GM10248 (cell line): ENCODE measurements at regions not wholly inside any gene's neighbourhood (a gene's known extent, or its start where the extent isn't known, plus 50 kb on each side); places are given as distances from the start of the nearest gene placed in this dataset.

Experiments used
- CTCF ChIA-PET: fragments of 300-600 bp; sonication (Branson Sonifier 250); formaldehyde crosslinking; extraction: SDS; loops from one replicate; lab custom pipeline; 2021; ENCODE audit warnings: antibody characterized with exemption; lab: Yijun Ruan, JAX
- POLR2A ChIA-PET: fragments of 350-650 bp; sonication (Branson Sonifier 250); formaldehyde crosslinking; extraction: SDS; loops from one replicate; lab custom pipeline; 2020; ENCODE audit warnings: antibody characterized with exemption; lab: Yijun Ruan, JAX
- DNase-seq: peaks from one replicate; pipeline ENCODE4 v3.0.0; 2012; ENCODE audit errors: extremely low spot score
- CTCF ChIP-seq: IDR thresholded peaks from 2 replicates; pipeline ENCODE4 v1.5.1; 2012; ENCODE audit warnings: mild to moderate bottlenecking, low read depth; ENCODE audit errors: extremely low read depth, missing control alignments, control extremely low read depth

- ChIA-PET POLR2A (no interaction called here), CTCF (interaction anchor here (1.3 to 2.5 kb wide), 2 partner anchors 10 to 12 kb away, joined by 3 to 9 read pairs; no protein-coding TSS in a partner anchor)
- no peak for TF ChIP-seq CTCF
- DNase-seq: no peak
Observed at GRCh38 chr21:15531986-15532385, 197.8 kb upstream of the USP25 start.

- POLR2A ChIA-PET: no interaction called here
- TF ChIP-seq CTCF: no peak
- CTCF ChIA-PET: interaction anchor here (1.1 to 2.5 kb wide), 5 partner anchors 8 to 19 kb away, joined by 3 to 9 read pairs (median 4); no protein-coding TSS in a partner anchor
- no peak for DNase-seq
Observed at GRCh38 chr21:15533618-15534017, 196.2 kb upstream of the USP25 start.

- DNase-seq: no peak
- TF ChIP-seq CTCF: no peak
- ChIA-PET POLR2A (interaction anchor here (0.6 kb wide), 1 partner anchor 730 kb away, joined by 6 read pairs; no protein-coding TSS in a partner anchor), CTCF (interaction anchor here (1.3 to 2.3 kb wide), 2 partner anchors 13 to 18 kb away, joined by 4 to 7 read pairs; no protein-coding TSS in a partner anchor)
Observed at GRCh38 chr21:15534450-15534886, 195.3 kb upstream of the USP25 start.

GRCh38 chr21:15539376-15539775 is 190.4 kb upstream of the USP25 start:
- no peak for TF ChIP-seq CTCF
- CTCF ChIA-PET: no interaction called here
- POLR2A ChIA-PET: no interaction called here
- DNase-seq: no peak

GRCh38 chr21:15543473-15543872 is 186.3 kb upstream of the USP25 start:
- ChIA-PET CTCF (interaction anchor here (1.0 to 3.1 kb wide), 3 partner anchors 10 to 23 kb away, joined by 3 to 15 read pairs (median 3); no protein-coding TSS in a partner anchor), POLR2A (no interaction called here)
- DNase-seq: no peak
- TF ChIP-seq CTCF: no peak

DNA sequence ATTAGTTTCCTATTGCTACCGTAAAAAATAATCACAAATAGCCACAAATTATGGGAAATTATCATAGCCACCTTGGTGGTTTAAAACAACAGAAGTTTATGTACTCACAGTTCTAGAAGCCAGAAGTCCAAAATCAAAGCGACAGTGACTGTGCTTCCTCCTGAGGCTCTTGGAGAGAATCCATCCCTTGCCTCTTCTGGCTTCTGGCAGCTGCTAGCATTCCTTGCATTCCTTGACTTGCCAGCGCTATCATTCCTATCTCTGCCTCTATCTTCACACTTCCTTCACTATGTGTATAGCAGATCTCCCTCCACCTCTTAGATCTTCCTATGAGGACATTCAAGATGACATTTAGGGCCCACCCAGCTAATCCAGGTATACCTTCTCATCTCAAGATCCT is 180.1 kb upstream of the USP25 start:
- ChIA-PET POLR2A (no interaction called here), CTCF (no interaction called here)
- no peak for DNase-seq
- TF ChIP-seq CTCF: no peak
